ENCODE measurements at regions not wholly inside any gene's neighbourhood (a gene's known extent, or its start where the extent isn't known, plus 50 kb on each side); places are given as distances from the start of the nearest gene placed in this dataset.
"Not testable (repeated sequence)": the region's sequence is repeated elsewhere in the genome, so short reads cannot be mapped to it uniquely, and the experiment has no call there.

- no peak for DNase-seq (ENCODE audit: low read depth in 2 of 3, low spot score in 2 of 3)
Observed at GRCh38 chr20:47963022-47963421, 177.7 kb upstream of the SULF2 start.

GRCh38 chr20:47962286-47962963, 177.1 kb upstream of the SULF2 start:
- DNase-seq (ENCODE audit: low read depth in 2 of 3, low spot score in 2 of 3) = no peak

- DNase-seq (ENCODE audit: low read depth in 2 of 3, low spot score in 2 of 3) = no peak
Observed at GRCh38 chr20:47960769-47961541, 175.7 kb upstream of the SULF2 start.

- no peak for DNase-seq (ENCODE audit: low read depth in 2 of 3, low spot score in 2 of 3)
Observed at GRCh38 chr20:47960277-47960676, 175.0 kb upstream of the SULF2 start.

GRCh38 chr20:47957989-47958801, 172.9 kb upstream of the SULF2 start:
- DNase-seq (ENCODE audit: low read depth in 2 of 3, low spot score in 2 of 3) = not testable (repeated sequence)

- no peak for DNase-seq (ENCODE audit: low read depth in 2 of 3, low spot score in 2 of 3)
Observed at GRCh38 chr20:47957135-47957534, 171.9 kb upstream of the SULF2 start.

DNA sequence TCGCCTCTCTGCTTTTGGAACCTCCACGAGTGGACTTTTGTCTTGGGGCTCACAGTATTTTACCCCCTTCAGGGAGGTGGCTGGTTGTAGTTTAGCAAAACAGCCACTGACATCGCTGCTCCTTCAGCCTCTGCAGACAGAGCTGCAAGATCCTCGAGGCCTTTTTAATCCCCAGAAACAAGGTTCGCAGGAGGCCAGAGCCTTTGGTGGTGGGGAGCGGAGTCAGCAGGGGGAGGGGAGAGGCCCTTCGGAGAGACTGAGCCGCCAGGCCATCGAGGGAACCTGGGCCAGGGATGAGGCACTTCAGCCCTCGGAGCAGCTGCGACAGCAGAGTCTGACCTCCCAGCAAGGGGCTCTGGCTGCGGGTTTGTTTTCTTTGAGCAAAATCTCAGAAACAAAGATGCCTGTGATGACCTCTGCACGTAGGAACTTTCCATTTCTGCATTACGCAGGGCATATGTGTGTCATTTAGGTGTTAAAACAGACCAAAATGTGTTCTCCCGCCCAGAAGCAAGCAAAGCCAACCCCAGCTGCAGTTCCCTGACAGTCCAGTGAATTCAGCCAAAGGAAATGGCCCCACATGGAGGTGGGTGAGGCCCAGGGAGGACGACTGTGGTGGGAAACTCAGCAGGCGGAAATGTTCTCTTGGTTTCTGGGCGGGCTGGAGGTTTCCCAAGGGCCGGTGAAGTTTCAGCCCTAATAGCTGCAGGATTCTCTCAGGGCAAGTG, 171.2 kb upstream of the SULF2 start:
- DNase-seq (ENCODE audit: low read depth in 2 of 3, low spot score in 2 of 3) = no peak

DNA sequence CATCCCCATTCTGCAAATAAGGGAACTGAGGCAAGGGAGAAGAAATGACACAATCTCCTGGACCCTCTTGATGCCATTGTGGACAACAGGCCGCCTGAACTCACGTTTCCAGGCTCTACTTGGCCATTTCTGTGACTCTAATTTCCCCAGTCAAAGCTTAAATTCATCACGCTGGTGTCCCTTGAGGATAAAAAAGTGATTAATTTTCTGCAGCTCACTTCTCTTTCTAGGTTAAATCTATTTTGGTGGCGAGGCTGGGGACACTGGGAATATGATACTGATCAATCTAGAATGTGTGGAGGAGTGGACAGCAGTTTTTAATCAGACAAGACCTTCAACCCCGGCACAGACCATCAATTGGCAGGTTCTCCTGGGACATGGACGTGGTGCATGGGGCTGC, 168.2 kb upstream of the SULF2 start:
- DNase-seq (ENCODE audit: low read depth in 2 of 3, low spot score in 2 of 3) = no peak

GRCh38 chr20:47952023-47952564, 166.8 kb upstream of the SULF2 start:
- no peak for DNase-seq (ENCODE audit: low read depth in 2 of 3, low spot score in 2 of 3)

DNA sequence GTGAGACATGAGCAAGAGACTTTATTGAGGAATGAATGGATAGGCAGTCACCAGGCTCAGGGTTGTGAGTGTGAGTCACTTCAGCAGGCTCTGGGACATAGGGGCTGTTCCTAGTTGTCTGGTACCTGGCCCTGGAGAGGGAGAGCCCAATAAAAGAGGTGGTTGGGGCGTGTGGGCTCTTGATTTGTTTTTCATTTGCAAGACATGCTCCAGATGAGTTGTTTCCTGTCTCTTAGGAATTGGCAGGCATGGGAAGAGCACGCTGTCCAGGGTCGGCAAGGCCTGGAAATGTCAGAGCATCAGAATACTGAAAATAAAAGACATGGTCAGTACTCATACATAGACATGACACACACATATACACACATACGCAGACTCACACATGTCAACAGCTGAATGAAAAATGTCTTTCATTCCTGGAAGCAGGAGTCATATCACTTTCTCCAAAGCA, 166.3 kb upstream of the SULF2 start:
- no peak for DNase-seq (ENCODE audit: low read depth in 2 of 3, low spot score in 2 of 3)

- DNase-seq (ENCODE audit: low read depth in 2 of 3, low spot score in 2 of 3) = no peak
Observed at GRCh38 chr20:47950913-47951283, 165.6 kb upstream of the SULF2 start.

- DNase-seq (ENCODE audit: low read depth in 2 of 3, low spot score in 2 of 3) = no peak
Observed at GRCh38 chr20:47950124-47950912, 165.0 kb upstream of the SULF2 start.

DNA sequence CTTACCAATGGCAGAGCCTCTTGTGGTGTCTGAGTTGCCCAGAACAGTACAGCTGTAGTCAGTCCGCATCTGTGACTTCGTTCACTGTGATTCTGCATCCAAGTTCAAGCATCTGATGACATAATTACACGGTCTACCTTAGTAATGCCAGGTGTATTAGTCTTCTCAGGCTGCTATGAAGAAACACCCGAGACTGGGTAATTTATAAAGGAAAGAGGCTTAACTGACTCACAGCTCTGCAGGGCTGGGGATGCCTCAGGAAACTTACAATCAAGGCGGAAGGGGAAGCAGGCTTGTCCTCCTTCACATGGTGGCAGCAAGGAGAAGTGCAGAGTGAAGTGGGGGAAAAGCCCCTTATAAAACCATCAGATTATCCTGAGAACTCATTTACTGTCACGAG, 163.9 kb upstream of the SULF2 start:
- DNase-seq (ENCODE audit: low read depth in 2 of 3, low spot score in 2 of 3) = no peak

GRCh38 chr20:47944682-47945081, 159.4 kb upstream of the SULF2 start:
- no peak for DNase-seq (ENCODE audit: low read depth in 2 of 3, low spot score in 2 of 3)

DNA sequence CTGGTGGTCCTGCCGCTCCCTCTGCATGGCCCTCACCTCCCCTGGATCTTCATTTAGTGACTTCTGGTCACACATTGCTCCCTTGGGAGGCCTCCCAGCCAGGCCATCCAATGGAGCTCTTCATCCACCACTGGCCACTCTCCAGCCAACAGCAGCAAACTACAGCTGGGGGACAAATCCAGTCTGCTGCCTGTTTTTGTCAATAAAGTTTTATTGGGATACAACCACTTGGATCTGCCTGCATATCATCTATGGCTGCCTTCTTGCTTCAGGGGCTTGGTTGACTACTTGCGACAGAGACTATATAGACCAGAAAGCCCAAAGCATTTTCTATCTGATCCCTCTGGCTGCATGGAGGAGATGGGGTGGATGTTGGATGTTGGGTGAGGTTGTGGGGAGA, 156.6 kb upstream of the SULF2 start:
- no peak for DNase-seq (ENCODE audit: low read depth in 2 of 3, low spot score in 2 of 3)

- no peak for DNase-seq (ENCODE audit: low read depth in 2 of 3, low spot score in 2 of 3)
Observed at GRCh38 chr20:47940101-47940813, 155.0 kb upstream of the SULF2 start.

GRCh38 chr20:47936612-47937011, 151.3 kb upstream of the SULF2 start:
- DNase-seq (ENCODE audit: low read depth in 2 of 3, low spot score in 2 of 3) = no peak

- no peak for DNase-seq (ENCODE audit: low read depth in 2 of 3, low spot score in 2 of 3)
Observed at GRCh38 chr20:47934761-47935160, 149.5 kb upstream of the SULF2 start.

DNA sequence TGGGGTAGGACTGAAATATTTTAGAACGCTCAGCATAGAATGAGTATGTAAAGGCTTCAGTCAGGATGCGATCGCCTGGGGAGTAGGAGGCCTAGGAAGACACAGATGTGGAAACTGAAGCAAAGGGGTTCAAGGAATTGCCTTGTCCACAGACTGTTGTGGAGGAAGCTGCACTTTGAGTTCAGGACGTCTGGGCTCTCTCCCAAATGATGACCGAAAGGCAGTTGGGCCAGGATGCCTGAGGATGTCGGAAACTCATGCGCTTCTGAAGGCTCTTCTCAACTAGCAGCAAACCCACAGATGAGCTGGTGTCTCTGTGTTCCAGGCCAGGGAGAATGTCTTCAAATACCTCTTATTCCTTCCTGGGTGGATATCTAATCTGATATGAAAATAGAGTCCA, 146.2 kb upstream of the SULF2 start:
- DNase-seq (ENCODE audit: low read depth in 2 of 3, low spot score in 2 of 3) = no peak

All from hematopoietic multipotent progenitor cell (in vitro differentiated cells).